ENCODE measurements at regions not wholly inside any gene's neighbourhood (a gene's known extent, or its start where the extent isn't known, plus 50 kb on each side); places are given as distances from the start of the nearest gene placed in this dataset.

- no peak for TF ChIP-seq CTCF (IDR thresholded peaks at IDR 0.05)
- no peak for TF ChIP-seq POLR2A (IDR thresholded peaks at IDR 0.05)
Measured at GRCh38 chr4:123090886-123091285, 168.5 kb upstream of the NUDT6 start.
